Activated CD4-positive, alpha-beta T cell treated with anti-CD3 and anti-CD28 coated beads for 48 hours (primary cell): ENCODE measurements at regions not wholly inside any gene's neighbourhood (a gene's known extent, or its start where the extent isn't known, plus 50 kb on each side); places are given as distances from the start of the nearest gene placed in this dataset.

Source experiments
- DNase-seq: peaks from one replicate; pipeline ENCODE4 v3.0.0-alpha.2; 2020

DNA sequence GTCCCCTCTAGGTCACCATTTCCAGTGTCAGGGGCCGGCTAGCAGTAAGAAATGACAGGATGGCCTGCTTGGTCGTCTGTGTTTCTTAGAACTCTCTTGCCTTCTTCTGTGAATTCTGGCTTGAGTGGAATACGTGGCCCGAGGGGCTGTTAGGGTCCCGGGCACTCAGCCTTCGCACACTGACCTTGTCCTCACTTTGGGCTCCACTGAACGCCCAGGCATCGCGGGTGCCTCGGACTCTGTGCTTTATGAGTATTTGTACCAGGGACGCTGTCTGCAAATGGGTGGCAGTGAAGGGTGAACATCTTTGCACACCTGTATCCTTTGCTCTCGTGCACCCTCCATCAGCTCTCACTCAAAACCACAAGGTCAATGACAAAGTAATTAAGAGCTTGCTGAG lies 123.4 kb upstream of the ANO1 start:
- DNase-seq = no peak

GRCh38 chr11:69956669-69957190 lies 121.4 kb upstream of the ANO1 start:
- DNase-seq = no peak

DNA sequence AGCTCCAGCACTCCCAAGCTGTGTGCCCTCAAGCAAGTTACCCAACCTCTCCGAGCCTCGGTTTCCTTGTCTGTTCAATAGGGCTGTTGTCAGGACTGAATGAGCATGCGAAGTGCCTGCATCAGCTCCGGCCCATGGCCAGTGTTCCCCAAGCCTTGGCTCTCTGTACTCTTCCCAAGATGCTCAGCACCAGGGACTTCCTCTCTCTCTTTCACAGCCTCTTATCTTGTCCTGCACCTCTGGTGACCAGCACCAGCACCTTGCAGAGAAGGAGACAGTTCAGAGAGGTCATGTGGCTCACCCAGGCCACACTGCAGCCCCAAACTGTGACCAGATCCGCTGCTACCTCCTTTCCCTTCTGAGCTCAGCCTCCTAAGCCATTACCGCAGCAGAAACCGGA lies 120.3 kb upstream of the ANO1 start:
- DNase-seq = no peak

GRCh38 chr11:69958308-69958707 lies 119.8 kb upstream of the ANO1 start:
- DNase-seq = no peak

DNA sequence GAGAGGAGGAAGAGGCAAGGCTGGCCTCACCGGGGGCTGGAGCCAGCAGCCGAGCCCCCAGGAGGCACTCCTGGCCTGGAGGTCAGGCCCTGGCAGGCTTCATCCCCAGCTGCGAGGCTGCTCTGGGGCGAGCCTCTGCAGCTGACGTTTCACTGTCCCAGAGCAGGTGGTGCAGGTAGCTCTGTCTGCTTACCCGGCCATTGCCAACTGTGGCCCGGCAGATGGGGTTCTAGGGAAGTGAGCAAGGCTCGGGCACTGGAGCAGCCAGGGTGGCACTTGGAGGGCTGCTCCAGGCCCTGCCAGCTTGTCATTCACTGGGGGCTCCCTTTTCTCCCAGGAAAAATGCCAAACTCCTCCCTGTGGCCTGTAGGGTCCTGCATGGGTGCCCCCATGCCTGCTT lies 118.7 kb upstream of the ANO1 start:
- no peak for DNase-seq

DNA sequence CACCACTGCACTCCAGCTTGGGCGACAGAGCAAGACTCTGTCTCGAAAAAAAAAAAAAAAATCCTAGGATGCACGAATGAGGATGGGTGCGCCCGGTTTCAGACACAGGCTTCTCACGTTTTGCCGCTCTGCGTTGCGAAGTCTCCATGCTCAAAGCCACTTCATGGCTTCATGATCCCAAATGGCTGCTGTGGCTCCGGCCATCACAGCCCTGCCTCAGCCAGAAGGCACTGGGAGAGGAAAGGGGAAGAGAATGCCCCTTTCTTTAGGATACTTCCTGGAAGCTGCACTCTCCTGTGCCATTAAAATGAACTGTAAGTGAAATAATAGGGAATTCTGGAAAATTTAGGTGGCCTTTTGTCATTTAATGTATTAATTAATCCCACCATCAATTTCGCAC lies 116.4 kb upstream of the ANO1 start:
- DNase-seq = no peak

DNA sequence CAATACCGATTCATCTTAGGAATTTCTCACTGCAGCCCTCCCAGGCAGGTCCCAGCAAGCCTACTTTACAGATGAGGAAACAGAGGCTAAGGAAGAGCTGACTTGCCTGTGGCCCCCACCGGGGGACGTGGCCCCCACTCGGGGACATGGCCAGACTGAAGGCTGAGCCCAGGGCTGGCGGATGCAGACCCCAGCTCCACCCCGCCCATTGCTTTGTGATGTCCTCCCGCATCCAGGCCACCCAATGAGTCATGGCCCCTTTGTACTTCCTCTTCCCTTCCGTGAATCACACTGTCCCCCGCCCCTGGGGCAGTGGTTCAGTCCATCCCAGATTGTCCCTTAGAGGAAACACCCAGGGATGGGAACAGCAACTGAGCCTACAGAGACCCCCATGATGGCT lies 116.0 kb upstream of the ANO1 start:
- no peak for DNase-seq

GRCh38 chr11:69963533-69964246 lies 114.4 kb upstream of the ANO1 start:
- no peak for DNase-seq

DNA sequence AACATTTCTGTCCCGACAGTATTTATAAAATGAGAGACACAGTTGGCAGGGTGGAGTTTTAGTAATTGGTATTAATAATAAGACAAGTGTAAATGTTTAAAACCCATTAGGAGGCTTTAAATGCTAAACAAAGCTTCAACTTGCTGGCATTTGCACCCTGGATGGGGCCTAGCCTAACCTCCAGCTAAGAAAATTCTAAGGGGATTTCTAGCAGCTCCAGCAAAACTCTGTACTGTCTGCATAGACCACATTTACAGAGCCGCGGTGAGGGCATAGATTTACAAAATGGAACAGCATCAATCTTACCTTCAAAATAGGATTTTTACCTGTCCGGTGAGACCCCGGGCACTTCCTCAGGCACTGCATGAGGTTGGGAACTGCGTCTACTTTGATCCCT lies 113.9 kb upstream of the ANO1 start:
- no peak for DNase-seq

DNA sequence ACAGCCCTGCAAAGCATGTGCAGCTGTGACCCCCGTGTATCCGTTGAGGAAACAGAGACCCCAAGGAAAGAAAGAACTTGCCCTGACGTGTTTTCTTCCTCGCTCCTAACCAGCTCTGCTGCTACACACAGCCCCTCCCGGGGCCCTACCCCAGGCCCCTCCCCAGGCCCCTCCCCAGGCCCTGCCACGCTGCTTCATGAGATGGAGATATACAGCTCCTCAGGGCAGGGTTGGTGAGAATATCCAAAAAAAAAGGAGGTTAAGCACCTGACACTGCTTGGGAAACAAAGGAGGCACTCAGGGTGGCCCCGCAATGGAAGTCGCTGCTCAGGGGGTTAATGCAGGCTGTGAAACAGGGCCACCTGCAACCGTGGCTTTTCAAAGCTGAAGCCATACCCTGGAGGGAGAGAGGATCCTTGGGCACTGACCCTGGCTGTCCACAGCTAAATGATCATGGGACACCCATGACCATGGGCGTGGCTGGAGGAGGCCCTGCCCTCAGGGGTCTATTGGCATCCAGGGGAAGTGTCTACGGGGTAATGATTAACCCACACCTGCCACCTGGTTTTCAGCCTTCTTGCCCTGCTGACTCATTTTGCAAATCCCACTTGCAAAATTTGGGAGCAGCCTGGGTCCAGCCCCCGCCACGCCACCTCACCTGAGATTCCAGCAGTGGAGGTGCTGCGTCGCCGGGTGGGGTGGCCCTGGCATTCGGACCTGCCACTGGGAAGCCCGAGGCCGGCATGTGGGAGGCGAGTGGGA lies 112.1 kb upstream of the ANO1 start:
- DNase-seq = no peak

DNA sequence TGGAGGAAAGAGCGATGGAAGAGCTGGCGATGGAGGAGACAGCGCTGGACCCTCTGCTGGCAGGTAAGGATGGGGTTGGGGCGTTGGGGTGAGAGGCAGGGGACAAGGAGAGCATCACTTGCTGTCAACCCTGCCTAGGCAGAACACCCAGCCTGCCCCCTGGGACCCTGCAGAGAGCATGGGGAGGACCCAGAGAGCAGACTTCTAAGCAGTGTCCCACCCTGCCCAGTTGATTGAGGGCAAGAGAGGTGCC lies 111.6 kb upstream of the ANO1 start:
- no peak for DNase-seq

GRCh38 chr11:69966910-69967483 lies 111.1 kb upstream of the ANO1 start:
- DNase-seq = no peak

- DNase-seq = no peak
These were observed 110.6 kb upstream of the ANO1 start for GRCh38 chr11:69967484-69967883.

DNA sequence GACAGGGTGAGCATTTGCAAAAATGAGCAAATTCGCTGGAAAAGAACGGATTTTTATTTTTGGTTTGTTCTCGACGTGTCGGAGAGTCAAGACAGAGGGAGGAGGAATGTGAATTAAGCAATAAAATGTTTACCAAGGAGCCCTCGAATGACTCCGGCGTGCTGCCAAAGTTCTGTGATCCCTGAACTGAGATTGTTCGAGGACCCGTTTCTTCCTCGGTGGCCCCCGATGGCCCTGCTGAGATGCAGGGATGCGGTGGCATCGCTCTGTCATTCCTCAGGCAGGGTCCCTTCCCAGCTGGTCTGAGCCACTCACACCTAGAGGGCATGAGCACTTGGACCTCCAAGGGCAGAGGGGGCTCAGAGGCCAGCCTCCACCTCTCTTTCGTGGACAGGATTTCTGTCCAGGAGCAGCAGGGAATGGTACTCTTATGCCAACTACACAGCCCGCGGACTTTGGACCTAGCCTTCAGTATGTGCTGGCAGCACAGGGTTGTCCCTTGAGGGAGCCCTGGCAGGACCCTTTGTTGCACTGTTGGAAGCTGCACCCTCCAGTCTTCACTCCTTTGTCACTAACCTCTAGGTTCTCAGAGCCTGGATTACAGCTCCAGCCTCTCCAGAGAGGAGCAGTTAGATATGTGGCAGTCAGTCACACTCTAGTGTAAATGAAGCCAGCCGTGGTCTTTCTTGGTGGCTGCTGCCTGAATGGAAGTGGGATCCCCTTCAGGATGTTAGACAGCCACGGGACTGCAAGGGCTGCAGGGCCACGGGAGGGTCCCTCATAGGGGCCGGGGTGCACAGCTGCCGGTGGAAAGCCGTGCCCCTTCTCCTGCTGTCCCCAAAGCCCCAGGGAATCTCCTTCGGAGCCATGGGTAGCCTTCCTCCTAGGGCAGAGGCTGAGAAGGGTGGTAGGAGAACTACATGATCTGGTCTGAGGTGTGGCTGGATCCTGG lies 109.4 kb upstream of the ANO1 start:
- no peak for DNase-seq

DNA sequence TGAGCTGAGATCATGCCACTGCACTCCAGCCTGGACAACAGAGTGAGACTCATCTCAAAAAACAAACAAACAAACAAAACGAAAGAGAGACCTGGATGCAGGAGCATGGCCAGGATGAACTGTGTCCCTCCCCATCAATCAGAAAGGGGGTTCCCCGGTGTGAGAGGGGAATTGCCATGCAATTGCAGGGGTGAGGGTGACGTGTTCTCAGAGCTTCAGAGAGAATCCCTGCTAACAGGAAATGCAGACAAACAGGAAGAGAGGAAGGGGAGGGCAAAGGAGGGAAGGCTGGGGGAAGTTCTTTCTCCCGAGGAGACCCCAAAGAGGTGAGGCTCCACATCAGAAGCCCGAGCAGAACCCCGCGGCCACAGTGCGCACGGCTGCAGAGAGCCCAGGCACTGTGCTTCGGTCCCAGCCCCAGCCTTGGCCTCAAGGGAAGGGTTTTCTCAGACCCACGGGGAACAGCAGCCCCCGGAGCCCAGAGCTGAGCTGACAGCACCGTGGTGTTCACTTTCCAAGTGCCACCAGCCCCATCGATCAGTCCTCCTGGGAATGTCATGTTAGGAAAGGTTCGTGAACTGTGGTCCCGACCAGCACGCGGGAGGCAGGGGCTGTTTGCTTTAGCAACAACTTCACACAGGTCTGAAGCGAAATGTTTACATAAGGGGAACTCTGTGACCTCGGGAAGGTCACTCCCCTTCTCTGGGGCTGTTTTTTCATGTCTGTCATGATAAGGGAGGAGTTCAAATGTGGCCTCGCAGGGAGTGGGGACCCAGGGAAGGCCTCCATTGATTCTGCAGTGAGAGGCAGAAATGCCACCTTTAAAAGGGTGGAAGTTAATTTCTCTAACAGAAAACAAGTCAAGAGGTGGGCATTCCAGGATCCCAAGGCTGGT lies 108.0 kb upstream of the ANO1 start:
- DNase-seq = no peak

DNA sequence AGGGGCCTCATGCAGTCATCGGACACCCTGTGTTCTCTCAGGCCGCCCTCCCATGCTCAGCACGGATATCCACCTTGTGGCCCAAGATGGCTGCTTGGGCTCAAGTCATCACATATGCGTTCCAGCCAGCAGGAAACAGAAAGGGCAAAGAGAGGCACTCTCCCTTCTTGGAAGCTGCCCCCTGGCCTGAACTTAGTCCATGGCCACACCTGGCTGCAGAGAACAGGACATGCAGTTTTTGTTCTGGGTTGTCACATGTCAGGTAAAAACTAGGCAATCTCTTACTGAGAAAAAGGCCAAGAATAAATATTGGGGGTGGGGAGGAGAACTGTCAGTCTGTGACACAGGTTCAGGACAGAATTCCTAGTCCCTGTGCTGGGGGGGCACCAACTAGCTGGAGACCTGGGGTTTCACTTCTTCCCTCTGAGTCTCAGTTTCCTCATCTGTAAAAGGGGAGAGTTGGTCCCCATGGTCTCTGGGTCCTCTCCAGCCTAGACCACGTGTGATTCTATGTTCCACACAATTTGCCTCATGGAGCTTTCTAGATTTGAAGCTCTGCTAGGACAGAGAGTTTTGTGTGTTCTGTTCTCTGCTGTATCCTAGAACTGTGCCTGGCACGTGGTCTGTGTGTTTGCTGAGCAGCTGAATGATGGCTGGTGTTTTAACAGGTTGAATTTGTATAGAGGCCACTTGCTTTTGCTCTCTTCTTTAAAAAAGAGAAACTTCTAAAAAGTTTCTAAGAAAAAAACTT lies 107.2 kb upstream of the ANO1 start:
- no peak for DNase-seq

DNA sequence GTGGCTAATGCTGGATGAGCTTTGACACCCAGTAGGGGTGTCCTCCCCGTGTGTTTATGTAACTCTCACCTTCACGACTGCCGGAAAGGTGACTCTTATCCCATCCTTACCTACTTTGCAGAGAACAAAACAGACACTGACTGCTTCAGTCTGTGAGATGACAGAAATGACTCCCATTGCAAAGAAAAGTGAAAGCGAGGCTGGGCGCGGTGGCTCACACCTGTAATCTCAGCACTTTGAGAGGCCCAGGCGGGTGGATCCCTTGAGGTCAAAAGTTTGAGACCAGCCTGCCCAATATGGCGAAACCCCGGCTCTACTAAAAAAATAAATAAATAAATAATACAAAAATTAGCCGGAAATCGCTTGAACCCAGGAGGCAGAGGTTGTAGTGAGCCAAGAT lies 106.4 kb upstream of the ANO1 start:
- DNase-seq = peak; percentile 13

GRCh38 chr11:69972351-69972802 lies 105.7 kb upstream of the ANO1 start:
- peak; percentile 16 for DNase-seq

DNA sequence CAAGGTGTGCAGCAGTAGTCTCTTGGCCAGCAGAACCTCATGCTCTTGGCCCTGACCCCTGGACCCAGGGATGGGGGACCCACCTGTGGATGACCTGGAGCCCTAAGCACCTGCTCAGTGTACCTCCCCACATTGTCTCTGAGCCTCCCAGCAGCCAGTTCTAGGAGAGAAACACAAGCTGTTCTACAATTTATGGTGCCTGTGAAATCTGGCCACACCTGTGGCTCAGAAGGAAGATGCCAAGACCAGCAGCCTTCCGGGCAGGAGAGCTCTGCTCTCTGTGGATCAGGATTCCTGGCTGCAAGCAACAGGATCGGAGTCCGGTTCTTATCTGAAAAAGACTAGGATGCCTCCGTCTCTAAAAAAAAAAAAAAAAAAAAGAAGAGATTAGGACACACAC lies 103.6 kb upstream of the ANO1 start:
- DNase-seq = no peak

- no peak for DNase-seq
These were observed 102.3 kb upstream of the ANO1 start for GRCh38 chr11:69975822-69976221.

GRCh38 chr11:69976794-69977193 lies 101.3 kb upstream of the ANO1 start:
- DNase-seq = no peak
